HG02571 (cell line): ENCODE measurements at regions not wholly inside any gene's neighbourhood (a gene's known extent, or its start where the extent isn't known, plus 50 kb on each side); places are given as distances from the start of the nearest gene placed in this dataset.
"Not testable (repeated sequence)": the region's sequence is repeated elsewhere in the genome, so short reads cannot be mapped to it uniquely, and the experiment has no call there.

ENCODE experiments used
- ATAC-seq: cut with Tn5 transposase; IDR thresholded peaks from one replicate; pipeline ENCODE4 v1.9.1; 2021; ENCODE audit warnings: mild to moderate bottlenecking, moderate library complexity; ENCODE audit not compliant: unreplicated experiment

DNA sequence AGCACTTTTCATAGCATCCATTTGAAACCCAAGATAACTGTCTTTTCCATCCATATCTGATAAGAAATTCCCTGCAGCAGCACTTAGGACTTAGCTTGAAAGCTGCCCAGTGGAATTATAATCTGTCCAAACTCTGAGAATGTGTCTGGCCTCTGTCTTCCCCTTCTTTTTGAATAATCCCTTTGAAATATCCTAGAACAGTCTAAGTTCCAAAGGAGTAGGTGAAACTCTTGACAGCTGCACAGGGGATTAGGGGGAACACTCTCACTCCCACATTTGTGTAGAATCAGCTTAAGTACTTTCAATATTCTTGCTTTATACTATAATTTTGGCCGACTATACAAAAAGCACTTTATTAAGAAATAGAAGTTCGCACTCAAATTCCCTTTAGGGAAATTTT is 157.7 kb downstream of the PAPSS1 start:
- ATAC-seq: no peak

DNA sequence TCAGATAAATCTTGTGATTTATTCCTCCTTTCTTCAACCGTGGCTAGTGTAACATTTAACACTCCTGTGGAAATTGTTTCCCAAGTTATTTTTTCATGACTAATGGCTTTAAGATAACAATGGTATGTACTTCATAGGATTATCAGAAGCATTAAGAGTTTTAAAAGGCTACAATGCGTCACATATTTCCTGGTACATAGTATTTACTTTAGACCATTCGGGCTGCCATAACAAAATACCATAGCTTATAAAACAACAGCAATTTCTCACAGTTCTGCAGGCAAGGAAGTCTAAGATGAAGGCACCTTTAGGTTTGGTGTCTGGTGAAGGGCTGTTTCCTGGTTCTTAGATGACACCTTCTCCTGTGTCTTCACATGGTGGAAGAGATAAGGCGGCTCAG is 158.6 kb downstream of the PAPSS1 start:
- ATAC-seq: no peak

DNA sequence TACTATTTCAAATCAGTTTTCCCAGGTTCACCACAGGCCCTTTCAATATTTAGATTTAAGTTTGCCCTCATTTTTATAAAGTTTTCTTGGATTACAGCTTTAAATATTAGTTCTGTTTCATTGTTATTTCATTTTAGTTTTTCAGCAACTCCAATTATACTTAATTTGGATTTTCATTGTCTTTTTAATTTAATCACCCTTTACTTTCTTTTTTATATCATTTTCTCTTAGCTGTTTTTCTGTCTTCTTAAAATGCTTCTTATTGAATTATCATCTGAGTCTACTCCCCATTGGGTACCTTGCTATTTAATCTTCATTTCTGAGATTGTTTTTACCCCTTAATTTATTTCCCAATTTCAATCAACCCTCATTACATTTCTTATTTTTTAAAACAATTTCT is 160.4 kb downstream of the PAPSS1 start:
- ATAC-seq: no peak

DNA sequence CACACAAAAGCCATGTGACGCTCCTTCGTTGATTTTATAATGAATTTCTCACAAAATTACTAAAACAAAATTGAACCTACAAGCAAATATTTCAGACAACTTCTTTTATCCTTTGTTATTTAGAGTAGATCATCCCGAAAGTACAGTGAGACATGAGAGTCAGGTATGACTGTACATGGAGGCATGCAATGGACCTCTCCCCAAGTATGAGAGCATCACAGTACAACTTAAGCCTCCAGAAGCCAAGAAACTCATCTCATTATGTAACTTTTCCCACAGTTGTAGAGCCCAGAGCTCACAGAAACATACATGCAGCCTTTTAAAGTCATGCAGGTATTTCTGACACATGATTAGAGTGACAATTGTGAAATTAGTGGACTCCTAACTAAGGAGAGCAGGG is 167.7 kb downstream of the PAPSS1 start:
- no peak for ATAC-seq

DNA sequence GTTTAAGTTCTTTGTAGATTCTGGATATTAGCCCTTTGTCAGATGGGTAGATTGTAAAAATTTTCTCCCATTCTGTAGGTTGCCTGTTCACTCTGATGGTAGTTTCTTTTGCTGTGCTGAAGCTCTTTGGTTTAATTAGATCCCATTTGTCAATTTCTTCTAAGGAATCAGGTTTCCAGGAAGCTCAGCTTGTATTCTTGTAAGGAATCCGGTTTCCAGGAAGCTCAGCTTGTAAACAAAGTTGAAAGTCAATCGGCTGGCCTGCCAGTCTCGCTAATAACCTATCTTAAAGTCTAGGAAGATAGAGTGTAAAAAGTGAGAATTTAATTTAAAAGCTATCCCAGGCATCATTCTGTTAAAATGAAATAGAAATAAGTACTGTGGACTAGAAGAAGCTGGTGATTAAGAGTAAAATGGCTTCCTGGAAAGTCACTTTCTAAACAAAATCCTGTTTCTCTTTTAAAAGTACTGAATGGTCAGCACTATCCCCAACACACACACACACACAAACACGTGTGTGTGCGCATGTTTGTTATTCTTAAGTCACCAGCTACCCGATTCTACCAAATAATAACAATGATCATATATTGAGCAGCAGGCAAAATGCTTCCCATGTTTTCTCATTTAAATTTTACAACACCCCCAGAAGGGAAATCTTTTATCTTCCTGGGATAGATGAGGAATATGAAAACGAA is 171.7 kb downstream of the PAPSS1 start:
- ATAC-seq: no peak

DNA sequence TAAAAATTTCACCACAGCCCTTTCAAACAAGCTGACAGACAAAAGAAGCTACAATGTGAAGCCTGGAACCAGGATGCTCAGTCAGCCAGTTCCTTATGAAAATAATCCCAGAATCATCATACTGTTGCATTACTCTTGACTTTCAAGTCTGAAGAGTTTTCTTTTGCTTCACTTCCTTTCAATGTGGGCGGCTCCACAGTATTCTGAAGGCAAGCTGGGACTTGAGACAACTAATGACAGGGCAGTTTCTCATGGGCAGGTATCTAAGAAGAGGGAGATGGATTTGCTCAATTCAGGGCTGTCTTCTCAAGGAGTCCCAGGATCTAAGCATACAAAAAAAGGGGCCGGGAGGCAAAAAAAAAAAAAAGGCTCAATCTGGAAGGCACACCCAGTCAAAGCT is 173.4 kb downstream of the PAPSS1 start:
- no peak for ATAC-seq

DNA sequence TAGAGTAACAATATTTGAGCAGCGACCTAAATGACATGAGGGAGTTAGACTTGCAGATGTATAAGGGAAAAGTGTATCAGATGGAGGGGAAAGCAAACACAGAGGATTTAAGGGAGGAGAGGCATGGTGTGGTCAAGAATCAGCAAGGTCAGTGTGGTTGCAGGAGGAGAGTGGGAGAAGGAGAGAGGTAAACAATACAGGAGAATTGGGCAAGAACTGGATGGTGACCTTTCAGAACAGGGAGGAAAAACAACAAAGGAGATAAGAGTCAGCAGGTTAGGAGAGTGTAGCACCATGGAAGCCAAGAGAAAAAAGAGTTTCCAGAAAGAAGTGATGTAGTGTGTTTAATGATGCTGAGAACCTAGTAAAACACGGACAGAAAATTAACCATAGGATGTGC is 178.5 kb downstream of the PAPSS1 start:
- no peak for ATAC-seq

DNA sequence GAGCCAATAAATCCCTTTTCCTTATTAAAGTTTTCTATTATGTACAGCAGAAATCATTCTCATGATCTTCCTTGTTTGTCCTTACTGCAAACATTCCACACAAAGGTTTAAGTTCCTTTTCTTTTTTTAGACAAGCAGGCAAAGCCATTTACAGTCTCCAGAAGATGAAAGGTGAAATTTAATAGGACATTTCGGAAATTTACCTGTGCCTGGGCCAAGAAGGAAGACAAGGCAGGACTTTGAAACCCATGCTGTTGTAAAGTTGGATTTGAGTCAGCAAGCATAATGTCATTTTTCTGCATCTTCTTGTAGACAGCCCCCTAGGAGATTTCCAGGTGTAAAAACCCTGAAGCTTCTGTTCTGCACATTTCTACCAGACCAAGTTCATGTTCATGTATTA is 188.1 kb downstream of the PAPSS1 start:
- ATAC-seq: no peak

DNA sequence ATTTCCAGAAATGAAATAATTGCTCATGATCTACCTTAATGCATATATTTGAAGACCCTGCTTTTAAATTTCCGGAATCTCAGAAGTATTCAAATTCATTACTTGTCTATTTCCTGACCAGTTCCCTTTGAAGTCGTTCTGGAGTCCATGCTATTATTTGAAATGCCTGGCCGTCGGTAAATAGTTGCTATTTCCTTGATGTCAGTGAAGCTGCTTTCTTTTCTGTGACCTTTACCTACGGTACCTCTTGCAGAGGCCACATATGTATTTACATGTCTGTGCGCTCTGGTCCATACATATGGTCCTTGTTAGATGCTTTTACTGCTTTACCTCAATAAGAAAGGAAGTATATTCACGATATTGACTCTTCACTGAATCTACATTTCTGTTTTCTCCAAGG is 199.7 kb downstream of the PAPSS1 start:
- no peak for ATAC-seq

DNA sequence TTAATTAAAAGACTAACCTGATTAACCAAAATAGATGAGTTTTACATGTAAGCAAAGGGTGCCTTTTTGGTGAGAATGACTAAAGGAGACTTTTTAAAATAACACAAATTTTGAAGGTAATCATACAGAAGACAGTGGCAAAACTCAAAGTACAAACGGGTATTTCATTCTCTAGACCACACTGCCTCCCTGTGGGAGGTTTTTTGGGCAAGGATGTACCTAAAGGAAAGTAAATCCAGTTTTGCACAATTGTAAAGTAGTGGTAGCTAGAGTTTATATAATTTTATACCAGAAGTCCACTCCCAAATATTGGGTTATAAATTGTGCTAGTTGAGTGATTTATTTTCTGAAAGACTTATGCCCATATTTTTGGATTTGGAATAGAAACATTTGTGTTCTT is 201.0 kb downstream of the PAPSS1 start:
- ATAC-seq: no peak

DNA sequence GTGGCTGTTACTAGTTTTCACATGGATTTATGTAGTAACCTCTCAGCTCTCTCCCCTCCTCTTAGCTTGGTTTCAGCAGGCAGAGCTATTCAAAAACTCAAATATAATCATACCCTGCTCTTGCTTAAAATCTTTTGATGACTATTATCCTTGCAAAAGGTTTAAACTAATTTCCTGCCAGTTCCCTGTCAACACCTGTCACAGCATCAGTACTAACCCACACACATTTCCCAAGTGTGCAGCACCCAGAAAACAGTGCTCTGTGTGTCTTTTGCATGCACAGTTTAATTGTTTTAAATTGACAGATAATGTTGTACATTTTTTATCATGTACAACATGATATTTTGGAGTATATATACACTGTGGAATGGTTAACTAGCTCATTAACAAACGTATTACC is 202.0 kb downstream of the PAPSS1 start:
- ATAC-seq: no peak

DNA sequence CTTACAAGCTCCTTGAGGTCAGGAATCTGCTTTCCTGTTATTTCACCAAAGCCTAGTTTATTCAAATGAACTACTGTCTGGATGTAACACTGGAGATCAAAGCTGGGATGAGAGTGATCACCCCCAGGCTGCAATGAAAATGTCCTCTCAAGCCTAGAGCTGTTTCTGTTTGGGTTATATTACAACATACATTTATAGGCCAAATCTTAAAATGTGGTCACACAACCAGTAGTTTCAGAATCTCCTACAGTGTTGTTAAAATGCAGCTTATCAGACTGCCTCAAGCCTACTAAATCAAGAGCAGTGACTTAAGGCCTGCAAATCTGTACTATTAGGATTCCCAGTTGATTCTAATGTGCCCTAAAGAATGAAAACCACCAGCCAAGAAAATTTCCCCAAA is 207.5 kb downstream of the PAPSS1 start:
- no peak for ATAC-seq

DNA sequence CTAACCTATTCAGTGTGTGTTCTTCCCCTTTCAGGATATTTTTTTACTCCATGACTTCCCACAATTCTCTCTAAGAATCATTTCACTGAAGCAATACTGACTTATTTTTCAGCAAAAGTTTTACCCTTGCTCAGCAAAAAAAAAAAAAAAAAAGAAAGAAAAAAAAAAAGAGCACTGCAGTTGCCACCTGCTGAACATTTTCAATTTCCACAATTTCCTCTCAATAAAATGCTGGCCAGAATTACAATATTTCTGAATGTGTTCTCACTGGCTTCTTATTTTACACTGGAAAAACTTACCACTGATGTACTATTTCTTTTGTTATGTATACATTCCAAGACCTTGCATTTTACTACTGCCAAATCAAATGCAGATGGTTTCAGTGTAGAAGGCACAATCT is 210.4 kb downstream of the PAPSS1 start:
- no peak for ATAC-seq

DNA sequence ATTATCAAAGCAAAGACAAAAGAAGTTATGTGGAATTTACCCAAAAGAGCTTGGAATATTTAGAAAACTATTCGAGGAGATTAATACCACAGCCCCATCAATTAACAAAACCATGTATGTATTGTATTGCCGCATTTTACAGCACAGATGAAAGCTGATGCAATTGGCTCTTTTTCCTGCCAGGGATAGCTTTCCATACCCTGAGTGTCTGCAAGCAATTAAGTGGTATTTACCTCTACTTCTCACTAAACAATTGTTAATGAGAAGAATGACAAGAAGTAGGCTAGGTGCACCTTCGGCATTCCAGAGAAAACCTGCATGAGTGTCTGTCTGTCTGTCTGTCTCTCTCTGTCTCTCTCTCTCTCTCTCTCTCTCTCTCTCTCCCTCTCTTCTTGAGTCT is 219.5 kb downstream of the PAPSS1 start:
- no peak for ATAC-seq

DNA sequence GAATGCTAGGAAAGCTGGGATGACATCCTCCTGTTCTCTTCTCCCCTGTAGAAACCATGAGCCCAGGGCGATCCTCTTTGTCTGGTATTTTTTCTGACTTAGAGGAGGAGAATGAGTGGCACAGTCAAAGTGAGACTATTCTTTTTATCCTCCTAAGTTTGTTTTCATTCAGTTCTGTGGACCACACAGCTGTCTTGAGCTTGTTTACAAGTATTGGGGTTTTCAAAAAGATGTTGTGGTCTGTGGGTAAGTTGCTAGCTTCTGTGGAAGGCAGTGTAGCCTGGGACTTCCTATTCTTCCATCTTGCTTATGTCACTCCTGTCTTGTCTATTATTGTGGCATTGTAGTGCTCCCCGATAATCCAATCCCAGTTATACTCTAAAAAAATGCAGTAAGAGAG is 223.0 kb downstream of the PAPSS1 start:
- ATAC-seq: no peak

DNA sequence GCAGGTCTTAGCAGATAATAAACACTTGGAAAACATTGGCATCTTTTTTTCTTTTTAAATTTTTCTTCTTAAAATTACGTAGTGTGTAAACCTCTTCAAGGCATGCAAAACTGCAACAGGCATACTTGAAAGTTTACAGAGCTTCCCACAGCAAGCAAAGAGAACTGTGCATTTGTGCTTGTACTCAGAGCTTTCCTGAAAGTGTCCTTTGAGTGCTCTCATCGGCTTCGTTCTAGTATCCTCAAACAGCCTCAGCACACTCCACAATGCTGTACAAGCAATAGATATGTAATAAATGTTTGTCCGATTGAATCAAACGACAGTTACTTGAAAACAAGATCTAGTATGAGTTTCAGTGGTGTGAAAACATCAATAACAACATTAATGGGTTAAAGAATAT is 227.5 kb downstream of the PAPSS1 start:
- no peak for ATAC-seq

DNA sequence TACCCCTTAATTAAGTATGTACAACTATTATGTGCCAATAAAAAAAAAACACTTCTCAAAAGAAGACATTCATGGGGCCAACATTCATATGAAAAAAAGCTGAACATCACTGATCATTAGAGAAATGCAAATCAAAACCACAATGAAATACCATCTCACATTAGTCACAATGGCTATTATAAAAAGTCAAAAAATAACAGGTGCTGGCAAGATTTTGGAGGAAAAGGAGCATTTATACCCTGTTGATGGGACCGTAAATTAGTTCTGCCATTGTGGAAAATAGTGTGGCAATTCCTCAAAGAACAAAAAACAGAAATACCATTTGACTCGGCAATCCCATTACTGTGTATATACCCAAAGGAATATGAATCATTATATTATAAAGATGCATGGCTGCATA is 229.9 kb downstream of the PAPSS1 start:
- ATAC-seq: no peak

DNA sequence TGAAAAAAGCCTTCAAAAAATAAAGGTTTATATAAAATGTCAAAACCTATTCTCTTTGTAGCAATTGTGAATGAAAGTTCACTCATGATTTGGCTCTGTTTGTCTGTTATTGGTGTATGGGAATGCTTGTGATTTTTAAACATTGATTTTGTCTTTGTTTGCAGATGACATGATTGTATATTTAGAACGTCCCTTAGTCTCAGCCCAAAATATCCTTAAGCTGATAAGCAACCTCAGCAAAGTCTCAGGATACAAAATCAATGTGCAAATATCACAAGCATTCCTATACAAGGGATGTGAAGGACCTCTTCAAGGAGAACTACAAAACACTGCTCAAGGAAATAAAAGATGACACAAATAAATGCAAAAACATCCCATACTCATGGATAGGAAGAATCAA is 236.4 kb downstream of the PAPSS1 start:
- not testable (repeated sequence) for ATAC-seq

DNA sequence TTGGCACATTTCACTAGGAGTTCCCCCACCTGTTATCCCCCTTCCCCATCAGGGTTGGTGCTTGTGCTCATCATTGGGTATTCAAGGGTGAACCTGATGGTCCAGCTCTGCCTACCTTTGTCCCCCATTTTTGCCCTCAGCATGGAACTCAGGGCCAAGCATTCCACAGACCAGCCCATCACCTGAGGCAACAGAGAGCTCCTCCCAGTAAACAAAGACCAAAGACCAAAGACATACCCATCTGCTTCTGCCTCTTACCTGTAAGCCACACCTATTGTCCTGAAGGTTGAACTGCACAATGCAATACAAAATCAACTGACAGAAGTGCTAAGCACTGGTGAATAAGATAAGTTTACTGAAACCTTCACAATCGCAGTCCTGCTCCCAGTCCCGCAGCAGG is 237.5 kb downstream of the PAPSS1 start:
- ATAC-seq: no peak

DNA sequence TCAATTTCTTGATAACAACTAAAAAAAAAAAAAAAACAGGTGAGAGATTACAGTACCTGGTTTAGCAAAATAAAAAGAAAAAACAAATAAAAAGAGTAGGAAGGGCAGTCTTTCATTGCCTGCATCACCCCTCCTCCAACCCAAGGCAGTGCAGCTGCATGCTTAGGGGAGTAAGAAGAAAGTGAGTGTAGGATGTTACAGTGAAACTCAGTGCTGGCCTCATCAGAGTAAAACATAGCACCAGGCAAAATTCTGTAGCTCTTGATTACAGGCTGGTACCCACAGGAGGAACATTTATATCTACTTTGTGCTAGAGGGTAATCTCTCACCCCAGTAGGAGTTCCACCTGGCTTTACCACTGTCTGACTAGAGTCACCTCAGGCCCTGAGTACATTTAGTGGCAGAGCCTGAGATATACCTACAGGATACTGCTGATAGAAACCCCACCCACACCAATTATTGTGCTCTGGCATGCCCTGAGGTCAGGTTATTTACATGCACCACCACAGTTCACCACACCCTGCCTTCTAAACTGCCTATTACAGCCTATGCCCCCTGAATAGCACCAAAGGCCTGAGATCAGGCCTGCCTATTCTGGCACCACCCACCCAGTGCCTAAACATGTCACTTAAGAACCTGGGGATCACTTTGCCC is 241.6 kb downstream of the PAPSS1 start:
- no peak for ATAC-seq

DNA sequence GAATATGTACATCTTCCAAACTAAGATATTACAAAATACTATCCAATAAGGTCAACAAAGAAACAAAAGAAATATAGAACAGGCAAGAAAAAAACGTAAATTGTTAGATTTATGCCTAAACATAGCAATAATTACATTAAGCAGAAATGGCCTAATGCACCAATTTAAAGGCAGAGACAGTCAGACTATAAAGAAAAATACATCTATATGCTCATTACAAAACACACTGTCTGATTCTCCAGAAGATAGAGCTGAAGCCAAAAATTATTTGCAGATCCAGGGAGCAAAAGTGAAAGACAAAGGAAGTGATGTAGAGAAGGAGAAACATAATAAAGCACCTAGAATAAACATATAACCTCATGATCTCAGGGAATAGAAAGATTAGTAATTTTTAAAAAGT is 246.9 kb downstream of the PAPSS1 start:
- ATAC-seq: no peak

DNA sequence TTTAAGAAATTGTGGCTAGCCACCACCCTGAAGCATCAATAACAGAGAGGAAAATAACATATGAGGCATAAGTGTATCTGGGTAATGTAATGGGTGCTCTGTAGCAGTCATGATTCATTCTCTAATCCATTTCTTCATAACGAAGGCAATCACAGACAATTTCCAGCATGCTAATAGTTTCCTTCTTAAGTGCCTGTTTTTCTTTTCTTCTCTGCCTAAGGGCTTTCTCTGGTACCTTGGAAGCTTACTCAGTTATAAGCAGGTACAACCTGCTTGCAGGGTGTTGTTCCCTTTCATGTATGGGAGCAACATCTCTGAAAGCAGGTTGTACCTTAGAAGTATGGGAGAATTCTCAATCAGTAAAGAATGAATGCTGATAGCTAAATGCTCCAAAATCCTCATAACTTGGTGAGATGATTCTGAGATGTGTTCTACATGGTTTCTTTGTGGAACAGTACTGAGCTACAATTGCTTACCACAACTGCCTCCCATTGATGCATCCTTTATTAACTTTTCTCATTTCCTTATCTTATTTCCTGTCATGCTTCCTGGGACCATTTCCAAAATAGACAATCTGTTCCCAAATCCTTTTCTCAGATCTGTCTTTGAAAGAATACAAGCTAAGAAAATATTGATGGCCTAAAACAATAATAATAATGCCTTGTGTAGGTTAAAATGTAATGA is 247.6 kb downstream of the PAPSS1 start:
- ATAC-seq: no peak
